ENCODE measurements at regions not wholly inside any gene's neighbourhood (a gene's known extent, or its start where the extent isn't known, plus 50 kb on each side); places are given as distances from the start of the nearest gene placed in this dataset.

GRCh38 chr7:152485826-152486225 is 50.0 kb upstream of the KMT2C start:
- DNase-seq (ENCODE audit: low spot score in 2 of 2) (no peak), ATAC-seq (no peak)
- Mint-ChIP-seq H3K9me3 (no peaks in the 10 kb centered on the region), H3K36me3 (no peaks in the 10 kb centered on the region), H3K27ac (peak overlapping the region in 1 of 2 donors; percentile 3)
